GM21447 (cell line): ENCODE measurements at regions not wholly inside any gene's neighbourhood (a gene's known extent, or its start where the extent isn't known, plus 50 kb on each side); places are given as distances from the start of the nearest gene placed in this dataset.

Source experiments
- ATAC-seq: cut with Tn5 transposase; IDR thresholded peaks from one replicate; pipeline ENCODE4 v1.9.1; 2021; ENCODE audit not compliant: unreplicated experiment

GRCh38 chr5:125401724-125402622, 655.5 kb upstream of the ZNF608 start:
- ATAC-seq, result no peak

GRCh38 chr5:125402787-125403186, 656.3 kb upstream of the ZNF608 start:
- no peak for ATAC-seq

GRCh38 chr5:125404056-125404455, 657.6 kb upstream of the ZNF608 start:
- ATAC-seq, result no peak

- peak; percentile 28 for ATAC-seq
These were observed 662.2 kb upstream of the ZNF608 start for GRCh38 chr5:125408448-125409233.

GRCh38 chr5:125409234-125409860, 662.9 kb upstream of the ZNF608 start:
- no peak for ATAC-seq

GRCh38 chr5:125409861-125410536, 663.6 kb upstream of the ZNF608 start:
- ATAC-seq, result no peak

- ATAC-seq, result no peak
These were observed 664.2 kb upstream of the ZNF608 start for GRCh38 chr5:125410537-125411070.

GRCh38 chr5:125411071-125411743, 664.8 kb upstream of the ZNF608 start:
- ATAC-seq, result peak; percentile 56

GRCh38 chr5:125411744-125412560, 665.5 kb upstream of the ZNF608 start:
- peak; percentile 64 for ATAC-seq

GRCh38 chr5:125412561-125413495, 666.4 kb upstream of the ZNF608 start:
- peak; percentile 39 for ATAC-seq

- no peak for ATAC-seq
These were observed 667.2 kb upstream of the ZNF608 start for GRCh38 chr5:125413496-125414274.

- no peak for ATAC-seq
These were observed 668.7 kb upstream of the ZNF608 start for GRCh38 chr5:125415126-125415525.

GRCh38 chr5:125416055-125416454, 669.6 kb upstream of the ZNF608 start:
- no peak for ATAC-seq

GRCh38 chr5:125421006-125421405, 674.6 kb upstream of the ZNF608 start:
- ATAC-seq, result no peak

- no peak for ATAC-seq
These were observed 675.9 kb upstream of the ZNF608 start for GRCh38 chr5:125422342-125422741.

- no peak for ATAC-seq
These were observed 678.1 kb upstream of the ZNF608 start for GRCh38 chr5:125424402-125425141.

- ATAC-seq, result no peak
These were observed 683.1 kb upstream of the ZNF608 start for GRCh38 chr5:125429498-125429897.
